OCI-LY7 (cell line): ENCODE measurements at regions not wholly inside any gene's neighbourhood (a gene's known extent, or its start where the extent isn't known, plus 50 kb on each side); places are given as distances from the start of the nearest gene placed in this dataset.

Source experiments
- CTCF ChIP-seq: fragments of 200-600 bp; sonication (generic); conservative IDR thresholded peaks from 2 replicates; pipeline ENCODE4 v1.5.1; 2014; ENCODE audit warnings: mild to moderate bottlenecking, antibody characterized with exemption, low read length, moderate library complexity, mixed read lengths
- EZH2phosphoT487 ChIP-seq: fragments of 200-600 bp; sonication (generic); IDR thresholded peaks from 2 replicates; pipeline ENCODE4 v1.6.1; 2018; ENCODE audit warnings: low read depth, borderline replicate concordance, mild to moderate bottlenecking, mixed run types, antibody characterized with exemption, low read length, moderate library complexity, mixed read lengths

GRCh38 chr16:9309844-9310243 is 218.4 kb downstream of the HAPSTR1 start:
- TF ChIP-seq CTCF = no peak
- TF ChIP-seq EZH2phosphoT487 = no peak
